ENCODE measurements at regions not wholly inside any gene's neighbourhood (a gene's known extent, or its start where the extent isn't known, plus 50 kb on each side); places are given as distances from the start of the nearest gene placed in this dataset.

- DNase-seq: no peak
These were observed 65.0 kb downstream of the NOL4 start for GRCh38 chr18:34159691-34160185.

DNA sequence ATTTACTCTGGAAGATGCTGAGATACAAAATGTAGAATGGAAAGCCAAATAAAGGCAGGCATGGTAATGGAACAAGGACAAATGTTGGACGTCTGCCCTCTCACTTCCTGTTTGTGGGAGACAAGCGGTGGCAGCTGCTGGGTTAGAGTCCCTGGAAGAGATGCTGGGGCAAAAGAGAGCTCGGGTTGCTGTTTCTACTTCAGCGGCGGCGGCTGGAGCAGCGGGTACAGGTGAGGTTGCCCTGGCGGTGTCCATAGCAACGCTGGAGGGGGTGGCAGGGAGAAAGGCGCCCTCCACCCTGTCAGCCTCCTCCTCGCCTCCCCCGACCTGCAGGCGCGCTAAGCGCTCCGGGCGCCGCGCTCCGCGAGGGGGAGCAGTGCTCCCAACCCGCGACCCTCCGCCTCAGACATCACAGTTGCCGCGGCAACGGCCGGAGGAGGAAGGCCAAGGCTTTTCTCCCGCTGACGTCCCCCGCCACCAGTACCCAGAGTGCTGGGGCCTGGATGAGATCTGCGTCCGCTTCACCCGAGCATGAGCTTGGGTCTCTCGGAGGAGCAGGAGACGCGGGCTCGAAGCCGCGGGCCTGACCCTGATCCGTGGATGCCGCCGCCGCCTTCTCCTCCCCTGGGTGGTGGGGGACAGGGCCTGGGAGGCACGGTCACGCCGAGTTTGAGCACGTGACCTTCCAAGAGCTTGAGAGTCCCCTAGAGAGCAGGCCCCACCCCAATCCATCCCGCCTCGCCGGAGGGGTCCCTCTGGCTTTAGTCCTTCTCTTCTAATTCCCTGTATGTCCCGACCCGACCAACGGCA is 65.6 kb downstream of the NOL4 start:
- no peak for DNase-seq

GRCh38 chr18:34153711-34154110 is 71.0 kb downstream of the NOL4 start:
- no peak for DNase-seq

GRCh38 chr18:34131006-34131405 is 93.7 kb downstream of the NOL4 start:
- no peak for DNase-seq

DNA sequence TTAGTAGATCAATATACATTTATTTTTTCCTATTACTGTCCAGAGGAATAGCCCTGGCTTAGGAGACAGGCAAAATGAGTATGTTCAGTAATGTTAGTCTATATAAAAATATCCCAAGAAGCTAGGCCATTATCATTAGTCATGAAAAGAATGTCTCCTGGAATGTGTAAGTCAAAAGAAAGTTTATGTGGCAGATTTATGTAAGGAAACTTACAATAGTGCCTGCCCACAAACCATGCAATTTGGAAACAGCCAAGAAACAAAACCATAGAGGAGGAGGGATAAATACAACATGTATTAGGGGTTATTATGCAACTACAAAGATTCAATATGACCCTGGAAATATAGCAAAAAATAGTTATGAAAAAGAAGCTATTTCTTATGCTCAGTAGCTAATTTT is 96.3 kb downstream of the NOL4 start:
- DNase-seq: no peak

GRCh38 chr18:34126121-34126520 is 98.6 kb downstream of the NOL4 start:
- DNase-seq: no peak

GRCh38 chr18:34122724-34123334 is 101.9 kb downstream of the NOL4 start:
- DNase-seq: peak; percentile 81

- no peak for DNase-seq
These were observed 103.5 kb downstream of the NOL4 start for GRCh38 chr18:34121200-34121721.

GRCh38 chr18:34120294-34120693 is 104.4 kb downstream of the NOL4 start:
- no peak for DNase-seq

GRCh38 chr18:34117319-34117718 is 107.4 kb downstream of the NOL4 start:
- peak; percentile 40 for DNase-seq

- no peak for DNase-seq
These were observed 109.2 kb downstream of the NOL4 start for GRCh38 chr18:34115409-34116081.

- no peak for DNase-seq
These were observed 109.7 kb downstream of the NOL4 start for GRCh38 chr18:34114996-34115395.

DNA sequence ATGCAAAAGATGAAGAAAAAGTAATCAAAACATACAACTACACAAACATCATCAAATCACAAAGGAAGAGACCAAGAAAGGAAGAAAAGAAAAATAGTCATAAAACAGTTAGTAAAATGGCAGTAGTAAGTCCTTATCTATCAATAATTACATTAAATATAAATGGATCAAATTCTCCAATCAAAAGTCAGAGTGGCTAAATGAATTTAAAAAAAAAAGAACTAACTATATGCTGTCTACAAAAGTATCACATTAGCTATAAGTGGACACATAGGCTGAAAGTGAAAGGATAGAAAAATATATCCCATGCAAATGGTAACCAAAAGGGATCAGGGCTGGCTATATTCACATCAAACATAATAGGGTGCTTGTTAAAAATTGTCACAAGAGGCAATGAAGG is 116.5 kb downstream of the NOL4 start:
- DNase-seq: no peak

- peak; percentile 44 for DNase-seq
These were observed 126.6 kb downstream of the NOL4 start for GRCh38 chr18:34098109-34098508.

- DNase-seq: no peak
These were observed 127.4 kb downstream of the NOL4 start for GRCh38 chr18:34097312-34097711.

GRCh38 chr18:34094148-34094547 is 130.6 kb downstream of the NOL4 start:
- DNase-seq: no peak

- no peak for DNase-seq
These were observed 131.9 kb downstream of the NOL4 start for GRCh38 chr18:34092796-34093195.

DNA sequence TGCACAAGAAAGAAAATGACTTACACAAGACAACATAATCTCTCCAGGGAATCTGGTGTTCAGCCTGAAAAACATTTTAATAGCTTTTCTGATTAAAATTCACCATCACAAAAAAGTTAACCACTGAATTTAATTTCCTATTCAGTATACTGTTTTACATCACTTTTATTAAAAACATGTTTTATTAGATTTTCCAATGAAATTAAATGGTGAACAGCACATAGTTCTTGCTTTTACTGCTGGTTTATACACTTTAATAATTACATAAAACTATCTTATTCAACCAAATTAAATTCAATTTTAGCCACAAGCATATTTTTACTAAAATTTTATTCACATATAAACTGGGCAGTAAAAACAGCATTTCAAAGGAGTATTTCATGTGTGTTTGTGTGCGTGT is 138.3 kb downstream of the NOL4 start:
- DNase-seq: no peak

GRCh38 chr18:34085140-34085739 is 139.5 kb downstream of the NOL4 start:
- peak; percentile 46 for DNase-seq

DNA sequence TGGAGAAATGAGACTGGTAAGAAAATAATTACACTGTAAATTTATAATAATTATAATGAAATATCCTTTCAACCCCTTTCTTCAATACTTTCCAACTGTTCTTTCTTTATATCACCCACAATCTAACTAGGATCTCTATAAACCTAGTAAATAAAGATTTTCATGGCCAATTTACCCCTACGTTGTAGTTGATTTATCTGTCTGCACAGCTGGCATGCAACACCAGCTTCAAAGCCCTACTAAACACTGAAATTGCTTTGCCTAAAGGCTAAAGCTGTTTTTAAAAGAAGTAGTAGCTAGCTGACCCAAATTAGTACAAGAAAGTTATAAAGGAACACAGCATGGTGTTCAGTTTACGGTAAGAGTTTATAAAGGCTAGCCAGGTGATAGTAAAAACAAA is 140.1 kb downstream of the NOL4 start:
- no peak for DNase-seq

- DNase-seq: no peak
These were observed 140.7 kb downstream of the NOL4 start for GRCh38 chr18:34083910-34084535.

DNA sequence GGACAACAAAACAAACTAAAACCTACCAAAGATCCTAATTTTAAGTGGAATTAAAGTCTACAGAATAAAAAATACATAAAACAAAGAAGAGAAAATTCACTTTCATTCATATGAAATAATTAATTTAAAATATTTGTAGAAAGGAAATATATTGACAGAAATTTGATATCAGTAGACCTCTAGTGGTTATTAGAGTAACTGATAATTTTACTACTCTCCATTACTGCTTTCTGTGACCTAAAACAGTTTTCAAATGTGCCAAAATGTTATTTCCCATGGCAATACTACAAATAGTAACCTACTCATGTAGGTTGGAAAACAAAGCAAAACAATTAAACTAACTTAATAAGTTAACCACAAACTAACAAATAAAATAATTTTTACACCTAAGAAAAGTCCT is 147.1 kb downstream of the NOL4 start:
- no peak for DNase-seq
